SK-N-SH (cell line): ENCODE measurements at regions not wholly inside any gene's neighbourhood (a gene's known extent, or its start where the extent isn't known, plus 50 kb on each side); places are given as distances from the start of the nearest gene placed in this dataset.

Experiments used
- CHD2 ChIP-seq: fragments of 150-350 bp; IDR thresholded peaks from 2 replicates; pipeline ENCODE4 v1.6.1; 2018; ENCODE audit warnings: low read length; ENCODE audit not compliant: partially characterized antibody
- CTCF ChIP-seq: fragments of 200-600 bp; sonication (generic); IDR thresholded peaks from 2 replicates; pipeline ENCODE4 v1.6.1; 2017; ENCODE audit warnings: antibody characterized with exemption, mild to moderate bottlenecking, moderate library complexity
- TEAD4 ChIP-seq: IDR thresholded peaks from 2 replicates; pipeline ENCODE4 v1.4.0; 2012; ENCODE audit warnings: mild to moderate bottlenecking, borderline replicate concordance; ENCODE audit not compliant: insufficient read depth
- USF1 ChIP-seq: IDR thresholded peaks from 2 replicates; pipeline ENCODE4 v1.4.0; 2012; ENCODE audit warnings: low read depth, borderline replicate concordance

GRCh38 chr1:219294251-219294650, 120.6 kb downstream of the LYPLAL1 start:
- TF ChIP-seq CHD2, result no peak
- TF ChIP-seq CTCF, result no peak
- TF ChIP-seq TEAD4, result no peak
- no peak for TF ChIP-seq USF1
